Right ventricle myocardium superior (tissue), 1 donor: ENCODE measurements at regions not wholly inside any gene's neighbourhood (a gene's known extent, or its start where the extent isn't known, plus 50 kb on each side); places are given as distances from the start of the nearest gene placed in this dataset.

ENCODE experiments used
- ATAC-seq: fragments of 200-7000 bp; cut with Tn5 transposase; one replicate; pipeline ENCODE4 v1.9.1; 2020; ENCODE audit warnings: mild to moderate bottlenecking; ENCODE audit not compliant: poor library complexity
- DNase-seq: peaks from one replicate; pipeline ENCODE4 v3.0.0-alpha.2; 2020
- intact Hi-C: fragments of 100-400 bp; cut with DNase I; formaldehyde crosslinking; loops from one replicate; pipeline ENCODE4 v1.11.2; 2022
- donor health status: DM: no; HTN: yes; CAD: no; lungs with severe emphysema.

GRCh38 chr18:59957957-59958356, 58.2 kb downstream of the PMAIP1 start:
- DNase-seq (peak; percentile 53), ATAC-seq (peak; percentile 64)
- intact Hi-C loops = no loop called here

GRCh38 chr18:59954755-59955156, 55.0 kb downstream of the PMAIP1 start:
- no peak for DNase-seq
- intact Hi-C loops = no loop called here

GRCh38 chr18:59954241-59954640, 54.4 kb downstream of the PMAIP1 start:
- ATAC-seq = no peak
- intact Hi-C loops = no loop called here
- no peak for DNase-seq

More at GRCh38 chr18:59954755-59955156, 55.0 kb downstream of the PMAIP1 start:
- no peak for ATAC-seq
